ENCODE measurements at regions not wholly inside any gene's neighbourhood (a gene's known extent, or its start where the extent isn't known, plus 50 kb on each side); places are given as distances from the start of the nearest gene placed in this dataset.

DNA sequence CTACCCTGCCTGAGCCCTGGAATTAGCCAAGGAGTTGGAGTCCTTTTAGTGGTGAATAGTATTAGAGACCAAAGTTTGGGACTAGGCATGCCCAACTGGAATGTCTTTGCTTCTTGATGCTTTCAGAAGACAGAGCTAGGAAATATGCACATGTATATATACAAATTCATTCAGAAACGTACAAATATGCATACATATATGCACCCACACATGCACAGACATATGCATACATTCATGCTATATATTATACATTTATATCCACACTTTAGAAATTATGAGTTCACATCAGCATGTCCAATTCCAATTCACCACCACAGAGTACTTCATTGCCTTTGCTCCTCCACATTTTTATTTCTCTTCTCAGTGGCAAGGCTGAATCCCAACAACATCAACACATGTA, 398.3 kb upstream of the MPDZ start:
- 82% methylated on average over 1 of the region's 1 CpG for WGBS
- Histone ChIP-seq H3K9me3 (peaks cover 0 to 10% (median 3%) of the 10 kb centered on the region in 4 donors), H3K4me3 (no peak overlapping the region), H3K27ac (replicated peaks in 1 of 4) (no peak overlapping the region), H3K27me3 (no peaks in the 10 kb centered on the region), H3K36me3 (no peaks in the 10 kb centered on the region), H3K4me1 (no peaks in the 10 kb centered on the region)
- intact Hi-C loops (cut with DNase I), result no loop called here
- no peak for TF ChIP-seq POLR2AphosphoS5 (IDR thresholded peaks at IDR 0.05)
- TF ChIP-seq EP300 (IDR thresholded peaks at IDR 0.05), result no peak
- DNase-seq (ENCODE audit: extremely low spot score), result no peak

DNA sequence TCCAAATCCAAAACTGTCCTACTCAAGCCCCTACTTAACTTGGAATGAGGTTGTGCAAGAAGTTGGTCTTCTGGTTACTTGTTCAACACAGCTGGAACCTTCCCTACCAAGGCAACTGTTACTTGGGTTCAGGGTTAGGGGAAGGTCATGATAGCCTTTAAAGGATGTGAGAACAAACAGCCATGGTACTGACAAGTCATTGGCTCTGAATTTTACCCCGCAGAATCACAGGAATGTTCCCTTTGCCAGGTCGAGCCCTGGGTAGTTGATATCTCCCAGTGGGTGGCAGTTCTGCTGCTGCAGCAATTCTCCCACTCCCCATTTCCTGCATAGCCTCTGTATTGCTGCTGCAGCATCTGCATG, 396.1 kb upstream of the MPDZ start:
- no peak for TF ChIP-seq EP300 (IDR thresholded peaks at IDR 0.05)
- TF ChIP-seq, protein P1, sequence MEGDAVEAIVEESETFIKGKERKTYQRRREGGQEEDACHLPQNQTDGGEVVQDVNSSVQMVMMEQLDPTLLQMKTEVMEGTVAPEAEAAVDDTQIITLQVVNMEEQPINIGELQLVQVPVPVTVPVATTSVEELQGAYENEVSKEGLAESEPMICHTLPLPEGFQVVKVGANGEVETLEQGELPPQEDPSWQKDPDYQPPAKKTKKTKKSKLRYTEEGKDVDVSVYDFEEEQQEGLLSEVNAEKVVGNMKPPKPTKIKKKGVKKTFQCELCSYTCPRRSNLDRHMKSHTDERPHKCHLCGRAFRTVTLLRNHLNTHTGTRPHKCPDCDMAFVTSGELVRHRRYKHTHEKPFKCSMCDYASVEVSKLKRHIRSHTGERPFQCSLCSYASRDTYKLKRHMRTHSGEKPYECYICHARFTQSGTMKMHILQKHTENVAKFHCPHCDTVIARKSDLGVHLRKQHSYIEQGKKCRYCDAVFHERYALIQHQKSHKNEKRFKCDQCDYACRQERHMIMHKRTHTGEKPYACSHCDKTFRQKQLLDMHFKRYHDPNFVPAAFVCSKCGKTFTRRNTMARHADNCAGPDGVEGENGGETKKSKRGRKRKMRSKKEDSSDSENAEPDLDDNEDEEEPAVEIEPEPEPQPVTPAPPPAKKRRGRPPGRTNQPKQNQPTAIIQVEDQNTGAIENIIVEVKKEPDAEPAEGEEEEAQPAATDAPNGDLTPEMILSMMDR (IDR thresholded peaks at IDR 0.05), result no peak
- no peak for TF ChIP-seq POLR2A (IDR thresholded peaks at IDR 0.05; ENCODE audit: low read depth)
- TF ChIP-seq POLR2AphosphoS5 (IDR thresholded peaks at IDR 0.05), result no peak
- DNase-seq (ENCODE audit: extremely low spot score), result no peak
- intact Hi-C loops (cut with DNase I), result no loop called here
- no peaks in the 10 kb centered on the region for H3K27me3 ChIP-seq
- peaks cover 0 to 9% (median 3%) of the 10 kb centered on the region in 4 donors for H3K9me3 ChIP-seq
- no peaks in the 10 kb centered on the region for H3K4me1 ChIP-seq
- no peak overlapping the region for H3K27ac ChIP-seq (replicated peaks in 1 of 4)
- no peak overlapping the region for H3K4me3 ChIP-seq
- H3K36me3 ChIP-seq, result no peaks in the 10 kb centered on the region
- 50% methylated on average over 2 of the region's 2 CpGs for WGBS

DNA sequence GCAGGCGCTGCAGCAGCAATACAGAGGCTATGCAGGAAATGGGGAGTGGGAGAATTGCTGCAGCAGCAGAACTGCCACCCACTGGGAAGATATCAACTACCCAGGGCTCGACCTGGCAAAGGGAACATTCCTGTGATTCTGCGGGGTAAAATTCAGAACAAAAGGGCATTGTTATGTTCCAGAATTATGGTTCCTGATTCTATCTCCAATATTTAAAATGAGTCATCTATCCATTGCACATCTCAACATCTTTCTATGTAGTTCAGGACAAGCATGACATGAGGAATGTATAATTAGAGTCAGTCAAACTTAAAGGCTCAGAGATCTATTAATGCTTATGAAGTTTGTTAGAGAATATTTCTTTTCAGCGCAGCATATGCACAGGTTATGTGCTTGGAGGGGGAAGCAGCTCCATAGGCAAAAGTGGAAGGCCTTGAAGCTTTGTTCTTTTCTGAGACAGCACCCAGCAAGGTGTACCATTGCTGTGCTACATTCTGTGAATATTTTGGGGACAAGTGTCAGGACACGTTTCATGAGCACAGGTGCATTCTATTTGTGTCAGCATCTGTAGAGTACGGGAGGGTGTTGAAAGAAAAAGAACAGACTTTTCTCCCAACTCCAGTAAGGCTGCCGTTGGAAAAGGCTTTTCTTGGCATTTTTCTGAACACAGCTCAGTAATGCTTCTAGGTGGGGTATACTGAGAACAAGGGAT, 395.6 kb upstream of the MPDZ start:
- Histone ChIP-seq H3K9me3 (peaks cover 0 to 4% (median under 1%) of the 10 kb centered on the region in 4 donors), H3K36me3 (no peaks in the 10 kb centered on the region), H3K27me3 (no peaks in the 10 kb centered on the region), H3K27ac (replicated peaks in 1 of 4) (no peak overlapping the region), H3K4me3 (no peak overlapping the region), H3K4me1 (no peaks in the 10 kb centered on the region)
- TF ChIP-seq EP300 (IDR thresholded peaks at IDR 0.05) (no peak), POLR2A (IDR thresholded peaks at IDR 0.05; ENCODE audit: low read depth) (no peak), POLR2AphosphoS5 (IDR thresholded peaks at IDR 0.05) (no peak)
- TF ChIP-seq, protein P1 (IDR thresholded peaks at IDR 0.05), result no peak
- DNase-seq (ENCODE audit: extremely low spot score), result no peak
- intact Hi-C loops (cut with DNase I), result no loop called here
- 86% methylated on average over 7 of the region's 7 CpGs for whole genome bisulfite sequencing

DNA sequence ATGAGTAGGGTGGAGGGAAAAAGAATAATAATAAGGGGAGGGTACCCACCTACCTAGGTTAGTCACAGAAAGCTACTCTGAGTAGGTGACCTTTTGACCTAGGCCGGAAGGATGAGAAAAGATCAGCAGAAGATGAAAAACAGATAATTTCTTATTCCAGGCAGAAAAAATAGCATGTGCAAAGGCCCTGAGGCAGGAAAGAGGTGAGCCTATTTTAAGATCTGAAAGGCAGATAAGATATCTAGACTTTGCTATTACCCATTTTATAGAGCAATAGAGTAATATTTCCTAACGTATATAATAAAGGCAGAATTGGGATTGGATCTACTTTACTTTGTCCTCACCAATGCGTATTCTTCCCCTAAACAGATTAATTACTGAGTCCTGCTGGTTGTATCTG, 393.9 kb upstream of the MPDZ start:
- 82% methylated on average over 3 of the region's 3 CpGs for WGBS
- intact Hi-C loops (cut with DNase I), result no loop called here
- DNase-seq (ENCODE audit: extremely low spot score), result no peak

DNA sequence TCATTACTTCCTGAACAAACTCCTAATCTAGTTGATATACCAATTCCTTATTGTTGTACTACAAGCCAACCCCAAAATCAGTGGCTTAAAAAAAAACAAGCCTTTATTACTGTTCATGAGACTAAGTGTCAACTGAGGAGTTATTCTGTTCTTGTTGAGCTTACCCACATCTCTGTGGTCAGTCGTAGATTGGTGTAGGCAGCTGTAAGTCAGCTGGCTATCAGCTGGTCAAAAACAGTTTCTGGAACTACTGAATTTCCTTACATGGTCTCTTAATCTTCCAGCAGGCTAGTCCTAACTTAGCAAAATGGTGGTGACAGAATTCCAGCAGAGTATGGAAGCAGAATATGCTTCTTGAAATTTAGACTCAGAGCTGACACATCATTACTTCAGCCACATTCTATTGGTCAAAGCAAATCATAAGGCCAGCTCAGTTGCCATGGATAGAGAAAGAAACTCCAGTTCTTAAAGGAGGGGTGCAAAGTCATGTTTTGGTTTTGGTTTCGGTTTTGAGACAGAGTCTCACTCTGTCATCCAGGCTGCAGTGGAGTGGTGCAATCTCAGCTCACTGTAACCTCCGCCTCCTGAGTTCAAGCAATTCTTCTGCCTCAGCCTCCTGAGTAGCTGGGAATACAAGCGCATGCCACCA, 386.1 kb upstream of the MPDZ start:
- Histone ChIP-seq H3K27me3 (no peaks in the 10 kb centered on the region), H3K4me1 (peaks cover 0 to 11% (median 8%) of the 10 kb centered on the region in 4 donors), H3K36me3 (no peaks in the 10 kb centered on the region), H3K4me3 (no peak overlapping the region), H3K9me3 (peaks cover 0 to 9% (median 2%) of the 10 kb centered on the region in 4 donors), H3K27ac (replicated peaks in 1 of 4) (no peak overlapping the region)
- intact Hi-C loops (cut with DNase I), result no loop called here
- DNase-seq (ENCODE audit: extremely low spot score), result no peak
- 88% methylated on average over 4 of the region's 4 CpGs for WGBS
- TF ChIP-seq POLR2A (IDR thresholded peaks at IDR 0.05; ENCODE audit: low read depth), result no peak
- TF ChIP-seq POLR2AphosphoS5 (IDR thresholded peaks at IDR 0.05), result no peak
- TF ChIP-seq, protein P1 (IDR thresholded peaks at IDR 0.05), result no peak
- TF ChIP-seq EP300 (IDR thresholded peaks at IDR 0.05), result no peak

More for the DNA sequence above, 393.9 kb upstream of the MPDZ start:
- no peaks in the 10 kb centered on the region for H3K4me1 ChIP-seq
- no peak overlapping the region for H3K4me3 ChIP-seq
- no peaks in the 10 kb centered on the region for H3K27me3 ChIP-seq
- H3K9me3 ChIP-seq, result peaks cover 0 to 9% (median 1%) of the 10 kb centered on the region in 4 donors
- no peak overlapping the region for H3K27ac ChIP-seq (replicated peaks in 1 of 4)
- no peaks in the 10 kb centered on the region for H3K36me3 ChIP-seq
- TF ChIP-seq POLR2AphosphoS5 (IDR thresholded peaks at IDR 0.05), result no peak
- TF ChIP-seq, protein P1 (IDR thresholded peaks at IDR 0.05), result no peak
- no peak for TF ChIP-seq POLR2A (IDR thresholded peaks at IDR 0.05; ENCODE audit: low read depth)
- TF ChIP-seq EP300 (IDR thresholded peaks at IDR 0.05), result no peak

Measured in esophagus muscularis mucosa (tissue), 4 donors.